ENCODE measurements at regions not wholly inside any gene's neighbourhood (a gene's known extent, or its start where the extent isn't known, plus 50 kb on each side); places are given as distances from the start of the nearest gene placed in this dataset.

GRCh38 chr6:40956936-40957335 is 82.1 kb downstream of the UNC5CL start:
- no peak for TF ChIP-seq THAP12 (CRISPR knock-in tag; IDR thresholded peaks at IDR 0.05)
- TF ChIP-seq, protein P1, sequence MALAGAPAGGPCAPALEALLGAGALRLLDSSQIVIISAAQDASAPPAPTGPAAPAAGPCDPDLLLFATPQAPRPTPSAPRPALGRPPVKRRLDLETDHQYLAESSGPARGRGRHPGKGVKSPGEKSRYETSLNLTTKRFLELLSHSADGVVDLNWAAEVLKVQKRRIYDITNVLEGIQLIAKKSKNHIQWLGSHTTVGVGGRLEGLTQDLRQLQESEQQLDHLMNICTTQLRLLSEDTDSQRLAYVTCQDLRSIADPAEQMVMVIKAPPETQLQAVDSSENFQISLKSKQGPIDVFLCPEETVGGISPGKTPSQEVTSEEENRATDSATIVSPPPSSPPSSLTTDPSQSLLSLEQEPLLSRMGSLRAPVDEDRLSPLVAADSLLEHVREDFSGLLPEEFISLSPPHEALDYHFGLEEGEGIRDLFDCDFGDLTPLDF (CRISPR knock-in tag; IDR thresholded peaks at IDR 0.05), result no peak
- TF ChIP-seq MEF2A (IDR thresholded peaks at IDR 0.05; ENCODE audit: control insufficient read depth, low read depth, low read length), result no peak
- TF ChIP-seq, protein P2, sequence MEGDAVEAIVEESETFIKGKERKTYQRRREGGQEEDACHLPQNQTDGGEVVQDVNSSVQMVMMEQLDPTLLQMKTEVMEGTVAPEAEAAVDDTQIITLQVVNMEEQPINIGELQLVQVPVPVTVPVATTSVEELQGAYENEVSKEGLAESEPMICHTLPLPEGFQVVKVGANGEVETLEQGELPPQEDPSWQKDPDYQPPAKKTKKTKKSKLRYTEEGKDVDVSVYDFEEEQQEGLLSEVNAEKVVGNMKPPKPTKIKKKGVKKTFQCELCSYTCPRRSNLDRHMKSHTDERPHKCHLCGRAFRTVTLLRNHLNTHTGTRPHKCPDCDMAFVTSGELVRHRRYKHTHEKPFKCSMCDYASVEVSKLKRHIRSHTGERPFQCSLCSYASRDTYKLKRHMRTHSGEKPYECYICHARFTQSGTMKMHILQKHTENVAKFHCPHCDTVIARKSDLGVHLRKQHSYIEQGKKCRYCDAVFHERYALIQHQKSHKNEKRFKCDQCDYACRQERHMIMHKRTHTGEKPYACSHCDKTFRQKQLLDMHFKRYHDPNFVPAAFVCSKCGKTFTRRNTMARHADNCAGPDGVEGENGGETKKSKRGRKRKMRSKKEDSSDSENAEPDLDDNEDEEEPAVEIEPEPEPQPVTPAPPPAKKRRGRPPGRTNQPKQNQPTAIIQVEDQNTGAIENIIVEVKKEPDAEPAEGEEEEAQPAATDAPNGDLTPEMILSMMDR (IDR thresholded peaks at IDR 0.05 in 2 of 3, conservative IDR thresholded peaks at IDR 0.05 in 1 of 3; ENCODE audit: insufficient read depth in 2 of 3, low read depth in 1 of 3, low read length in 3 of 3), result no peak
- TF ChIP-seq BRF1 (IDR thresholded peaks at IDR 0.05; ENCODE audit: borderline replicate concordance, extremely low read depth, insufficient read length), result no peak
- no peak for TF ChIP-seq EZH2 (IDR thresholded peaks at IDR 0.05; ENCODE audit: borderline replicate concordance, low read depth, low read length)
- no peak for TF ChIP-seq ARHGAP35 (IDR thresholded peaks at IDR 0.05; ENCODE audit: partially characterized antibody)
- TF ChIP-seq ELF2 (CRISPR knock-in tag; IDR thresholded peaks at IDR 0.05), result no peak
- no peak for TF ChIP-seq SP1 (CRISPR knock-in tag; IDR thresholded peaks at IDR 0.05)
- TF ChIP-seq ATF1 (CRISPR knock-in tag; IDR thresholded peaks at IDR 0.05), result no peak
- TF ChIP-seq ATF1 (tag; IDR thresholded peaks at IDR 0.05), result no peak
- TF ChIP-seq CEBPB (tag; IDR thresholded peaks at IDR 0.05), result no peak
- no peak for TF ChIP-seq OTX1 (CRISPR knock-in tag; IDR thresholded peaks at IDR 0.05)
- TF ChIP-seq YY1 (IDR thresholded peaks at IDR 0.05; ENCODE audit: borderline replicate concordance in 1 of 3, control insufficient read depth in 1 of 3, extremely low read depth in 1 of 3, insufficient read depth in 3 of 3, insufficient read length in 1 of 3, insufficient replicate concordance in 2 of 3, low read depth in 1 of 3, low read length in 2 of 3), result no peak
